HEK293T (cell line): ENCODE measurements at regions not wholly inside any gene's neighbourhood (a gene's known extent, or its start where the extent isn't known, plus 50 kb on each side); places are given as distances from the start of the nearest gene placed in this dataset.

Experiments used
- ARNT ChIP-seq: fragments of 450-650 bp; IDR thresholded peaks from 2 replicates; pipeline ENCODE4 v1.6.1; 2017; ENCODE audit warnings: mild to moderate bottlenecking
- BHLHE40 ChIP-seq: fragments of 450-650 bp; IDR thresholded peaks from 2 replicates; pipeline ENCODE4 v1.6.1; 2016; ENCODE audit warnings: mild to moderate bottlenecking, moderate library complexity, borderline replicate concordance
- CTBP1 ChIP-seq: fragments of 450-650 bp; IDR thresholded peaks from 2 replicates; pipeline ENCODE4 v1.6.1; 2016; ENCODE audit warnings: borderline replicate concordance
- FOXA1 ChIP-seq: fragments of 450-650 bp; IDR thresholded peaks from 2 replicates; pipeline ENCODE4 v1.6.1; 2016; ENCODE audit warnings: mild to moderate bottlenecking
- FOXM1 ChIP-seq: fragments of 450-650 bp; IDR thresholded peaks from 2 replicates; pipeline ENCODE4 v1.6.1; 2017; ENCODE audit warnings: mild to moderate bottlenecking, borderline replicate concordance
- SUZ12 ChIP-seq: fragments of 450-650 bp; IDR thresholded peaks from 2 replicates; pipeline ENCODE4 v1.6.1; 2016; ENCODE audit warnings: mild to moderate bottlenecking
- TARDBP ChIP-seq: fragments of 450-650 bp; IDR thresholded peaks from 2 replicates; pipeline ENCODE4 v1.6.1; 2016

DNA sequence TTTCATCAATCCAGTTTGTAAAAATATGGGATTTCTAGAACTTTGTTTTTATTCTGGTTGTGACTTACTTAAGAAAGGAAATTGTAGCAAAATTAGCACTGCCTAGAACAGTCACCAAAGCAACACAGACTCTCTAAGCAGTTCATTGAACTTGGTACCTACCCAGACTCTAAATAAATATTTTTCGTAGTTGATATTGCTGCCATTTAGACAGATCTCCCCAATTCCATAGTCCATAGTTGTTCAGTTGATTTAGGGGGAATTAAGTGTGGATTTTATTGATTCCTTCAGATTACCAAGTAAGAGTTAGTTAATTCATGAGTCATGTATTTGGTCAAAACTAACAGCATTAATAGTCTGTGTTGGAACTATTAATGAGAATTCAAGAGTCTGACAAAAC, 822.5 kb downstream of the DHX35 start:
- TF ChIP-seq BHLHE40: no peak
- TF ChIP-seq FOXA1: no peak
- TF ChIP-seq CTBP1: no peak
- TF ChIP-seq SUZ12: no peak
- TF ChIP-seq TARDBP: no peak
- no peak for TF ChIP-seq ARNT
- TF ChIP-seq FOXM1: no peak
